HEK293 (cell line): ENCODE measurements at regions not wholly inside any gene's neighbourhood (a gene's known extent, or its start where the extent isn't known, plus 50 kb on each side); places are given as distances from the start of the nearest gene placed in this dataset.

Experiments
- REPIN1 ChIP-seq: fragments of 450-650 bp; formaldehyde crosslinking; IDR thresholded peaks from 2 replicates; pipeline ENCODE4 v1.5.1; 2017; ENCODE audit warnings: missing biosample characterization, missing genetic modification characterization, low read depth
- WT1 ChIP-seq: fragments of 450-650 bp; formaldehyde crosslinking; IDR thresholded peaks from 2 replicates; pipeline ENCODE4 v1.5.1; 2016; ENCODE audit warnings: missing biosample characterization, missing genetic modification characterization
- ZNF768 ChIP-seq: fragments of 450-650 bp; formaldehyde crosslinking; IDR thresholded peaks from 2 replicates; pipeline ENCODE4 v1.5.1; 2018; ENCODE audit warnings: missing biosample characterization, mild to moderate bottlenecking, missing genetic modification characterization
- TF ChIP-seq, protein P1 (sequence below): fragments of 450-650 bp; formaldehyde crosslinking; IDR thresholded peaks from 2 replicates; pipeline ENCODE4 v1.5.1; 2016; ENCODE audit warnings: missing biosample characterization, missing genetic modification characterization

DNA sequence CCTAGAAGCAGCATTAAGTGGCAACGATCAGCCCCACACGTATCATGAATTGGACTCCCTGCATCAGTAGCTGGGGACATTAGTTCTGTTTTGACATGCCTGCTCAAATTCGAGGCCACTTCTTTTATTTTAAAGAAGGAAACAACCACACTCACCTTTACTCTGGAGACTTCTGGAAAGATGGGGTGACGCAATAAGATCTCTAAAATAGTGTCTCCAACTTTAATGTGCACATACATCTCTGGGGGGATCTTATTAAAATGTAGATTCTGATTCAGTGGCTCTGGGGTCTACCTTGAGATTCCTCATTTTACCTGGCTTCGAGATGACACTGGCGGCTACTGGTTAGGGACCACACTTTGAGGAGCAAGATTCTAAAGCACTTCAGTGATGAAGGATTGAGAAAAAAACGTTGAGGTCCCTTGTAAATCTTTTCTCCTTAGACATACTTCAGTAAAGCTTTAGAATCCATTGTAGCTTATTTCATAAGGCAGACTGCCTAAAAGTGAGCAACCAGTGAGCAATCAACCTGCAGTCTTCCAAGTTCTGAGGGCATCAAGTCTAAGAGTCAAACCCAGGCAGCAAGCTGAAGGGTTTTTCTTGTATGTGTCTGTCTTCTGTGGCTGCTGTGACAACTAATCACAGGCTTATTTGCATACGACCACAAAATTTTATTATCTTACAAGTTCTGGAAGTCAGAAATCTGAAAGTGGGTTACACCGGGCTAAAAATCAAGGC is 718.6 kb upstream of the TBX3 start:
- TF ChIP-seq ZNF768 (no peak), WT1 (tag by site-specific recombination) (no peak), REPIN1 (tag by site-specific recombination) (no peak)
- TF ChIP-seq, protein P1, sequence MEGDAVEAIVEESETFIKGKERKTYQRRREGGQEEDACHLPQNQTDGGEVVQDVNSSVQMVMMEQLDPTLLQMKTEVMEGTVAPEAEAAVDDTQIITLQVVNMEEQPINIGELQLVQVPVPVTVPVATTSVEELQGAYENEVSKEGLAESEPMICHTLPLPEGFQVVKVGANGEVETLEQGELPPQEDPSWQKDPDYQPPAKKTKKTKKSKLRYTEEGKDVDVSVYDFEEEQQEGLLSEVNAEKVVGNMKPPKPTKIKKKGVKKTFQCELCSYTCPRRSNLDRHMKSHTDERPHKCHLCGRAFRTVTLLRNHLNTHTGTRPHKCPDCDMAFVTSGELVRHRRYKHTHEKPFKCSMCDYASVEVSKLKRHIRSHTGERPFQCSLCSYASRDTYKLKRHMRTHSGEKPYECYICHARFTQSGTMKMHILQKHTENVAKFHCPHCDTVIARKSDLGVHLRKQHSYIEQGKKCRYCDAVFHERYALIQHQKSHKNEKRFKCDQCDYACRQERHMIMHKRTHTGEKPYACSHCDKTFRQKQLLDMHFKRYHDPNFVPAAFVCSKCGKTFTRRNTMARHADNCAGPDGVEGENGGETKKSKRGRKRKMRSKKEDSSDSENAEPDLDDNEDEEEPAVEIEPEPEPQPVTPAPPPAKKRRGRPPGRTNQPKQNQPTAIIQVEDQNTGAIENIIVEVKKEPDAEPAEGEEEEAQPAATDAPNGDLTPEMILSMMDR (tag by site-specific recombination): no peak
